KMS-11 (cell line): ENCODE measurements at regions not wholly inside any gene's neighbourhood (a gene's known extent, or its start where the extent isn't known, plus 50 kb on each side); places are given as distances from the start of the nearest gene placed in this dataset.
"Not testable (repeated sequence)": the region's sequence is repeated elsewhere in the genome, so short reads cannot be mapped to it uniquely, and the experiment has no call there.

Experiments
- H2AFZ ChIP-seq: fragments of 200-600 bp; sonication (generic); 2 replicates; pipeline ENCODE4 v1.6.1; 2016; ENCODE audit warnings: antibody characterized with exemption, mixed run types, low read depth
- H3K27ac ChIP-seq: fragments of 200-600 bp; sonication (generic); 2 replicates; pipeline ENCODE4 v1.6.1; 2016; ENCODE audit warnings: mild to moderate bottlenecking, mixed run types
- H3K27me3 ChIP-seq: fragments of 200-600 bp; sonication (generic); 2 replicates; pipeline ENCODE4 v1.6.1; 2017; ENCODE audit warnings: mild to moderate bottlenecking, low read depth, mixed run types, moderate library complexity; ENCODE audit not compliant: insufficient read depth
- H3K36me3 ChIP-seq: fragments of 200-600 bp; sonication (generic); 2 replicates; pipeline ENCODE4 v1.6.1; 2017; ENCODE audit warnings: mild to moderate bottlenecking, mixed run types; ENCODE audit not compliant: insufficient read depth
- H3K4me1 ChIP-seq: fragments of 200-600 bp; sonication (generic); 2 replicates; pipeline ENCODE4 v1.6.1; 2016; ENCODE audit warnings: mild to moderate bottlenecking, low read depth, mixed run types; ENCODE audit not compliant: poor library complexity, severe bottlenecking
- H3K4me2 ChIP-seq: fragments of 200-600 bp; sonication (generic); 2 replicates; pipeline ENCODE4 v1.7.0; 2016; ENCODE audit warnings: mild to moderate bottlenecking, mixed run types
- H3K4me3 ChIP-seq: fragments of 200-600 bp; sonication (generic); IDR thresholded peaks from 2 replicates; pipeline ENCODE4 v1.6.1; 2017; ENCODE audit warnings: low read depth, low read length, mixed read lengths; ENCODE audit not compliant: insufficient read depth
- H3K79me2 ChIP-seq: fragments of 200-600 bp; sonication (generic); 2 replicates; pipeline ENCODE4 v1.6.1; 2016; ENCODE audit warnings: low read depth, mixed run types; ENCODE audit not compliant: insufficient read depth
- H3K9ac ChIP-seq: fragments of 200-600 bp; sonication (generic); 2 replicates; pipeline ENCODE4 v1.6.1; 2016; ENCODE audit warnings: mild to moderate bottlenecking, mixed run types
- H4K20me1 ChIP-seq: fragments of 200-600 bp; sonication (generic); 2 replicates; pipeline ENCODE4 v1.6.1; 2016; ENCODE audit warnings: mild to moderate bottlenecking, mixed run types; ENCODE audit not compliant: insufficient read depth
- CTCF ChIP-seq: fragments of 200-600 bp; sonication (generic); conservative IDR thresholded peaks from 2 replicates; pipeline ENCODE4 v1.6.1; 2017; ENCODE audit warnings: low read depth, mild to moderate bottlenecking, antibody characterized with exemption, low read length, moderate library complexity, mixed read lengths

GRCh38 chr15:29990035-29990434 lies 92.7 kb upstream of the GOLGA8J start:
- no peak for TF ChIP-seq CTCF
- H3K4me3 ChIP-seq: no peak overlapping the region
- no peak overlapping the region for H2AFZ ChIP-seq
- H3K9ac ChIP-seq: no peak overlapping the region
- H3K4me2 ChIP-seq: no peak overlapping the region
- no peaks in the 10 kb centered on the region for H3K36me3 ChIP-seq
- no peak overlapping the region for H3K27ac ChIP-seq
- H3K27me3 ChIP-seq: no peaks in the 10 kb centered on the region
- H4K20me1 ChIP-seq: no peaks in the 10 kb centered on the region
- H3K4me1 ChIP-seq: no peaks in the 10 kb centered on the region
- H3K79me2 ChIP-seq: no peaks in the 10 kb centered on the region

GRCh38 chr15:29988701-29989100 lies 94.1 kb upstream of the GOLGA8J start:
- Histone ChIP-seq H3K27ac (no peak overlapping the region), H3K79me2 (no peaks in the 10 kb centered on the region), H3K36me3 (no peaks in the 10 kb centered on the region), H2AFZ (no peak overlapping the region), H4K20me1 (no peaks in the 10 kb centered on the region), H3K27me3 (no peaks in the 10 kb centered on the region), H3K4me3 (no peak overlapping the region), H3K4me1 (no peaks in the 10 kb centered on the region), H3K4me2 (no peak overlapping the region), H3K9ac (no peak overlapping the region)
- TF ChIP-seq CTCF: no peak

- Histone ChIP-seq H2AFZ (no peak overlapping the region), H3K4me3 (no peak overlapping the region), H3K79me2 (no peaks in the 10 kb centered on the region), H4K20me1 (no peaks in the 10 kb centered on the region), H3K4me2 (no peak overlapping the region), H3K9ac (no peak overlapping the region), H3K27ac (no peak overlapping the region), H3K27me3 (no peaks in the 10 kb centered on the region), H3K4me1 (no peaks in the 10 kb centered on the region), H3K36me3 (no peaks in the 10 kb centered on the region)
- no peak for TF ChIP-seq CTCF
These were observed 95.8 kb upstream of the GOLGA8J start for GRCh38 chr15:29986946-29987345.

- no peak overlapping the region for H2AFZ ChIP-seq
These were observed 104.1 kb upstream of the GOLGA8J start for GRCh38 chr15:29978411-29979382.

GRCh38 chr15:29974056-29974455 lies 108.7 kb upstream of the GOLGA8J start:
- not testable (repeated sequence) for H3K9ac ChIP-seq, H4K20me1 ChIP-seq, H3K36me3 ChIP-seq, H3K4me3 ChIP-seq, H3K79me2 ChIP-seq, H3K4me2 ChIP-seq, H3K4me1 ChIP-seq, H2AFZ ChIP-seq, H3K27ac ChIP-seq, H3K27me3 ChIP-seq

More at GRCh38 chr15:29978411-29979382, 104.1 kb upstream of the GOLGA8J start:
- Histone ChIP-seq H3K4me3 (no peak overlapping the region), H3K4me1 (no peaks in the 10 kb centered on the region), H3K4me2 (no peak overlapping the region), H4K20me1 (no peaks in the 10 kb centered on the region), H3K27ac (no peak overlapping the region), H3K9ac (no peak overlapping the region), H3K27me3 (no peaks in the 10 kb centered on the region), H3K36me3 (no peaks in the 10 kb centered on the region), H3K79me2 (no peaks in the 10 kb centered on the region)
- TF ChIP-seq CTCF: no peak
